IMR-90 (cell line): ENCODE measurements at regions not wholly inside any gene's neighbourhood (a gene's known extent, or its start where the extent isn't known, plus 50 kb on each side); places are given as distances from the start of the nearest gene placed in this dataset.

Experiments used
- ATAC-seq: fragments of 200-7000 bp; cut with Tn5 transposase; 2 replicates; pipeline ENCODE4 v1.9.1; 2020; ENCODE audit warnings: low read depth, mild to moderate bottlenecking, moderate library complexity
- BruUV-seq: library from RNA; stranded (reverse); fragments of 400-500 nt; replicated peaks from 2 replicates; lab custom pipeline; 2021; lab: Mats Ljungman, UMichigan
- CTCF ChIA-PET: fragments of 300-600 bp; formaldehyde crosslinking; extraction: SDS; loops from one replicate; lab custom pipeline; 2021; ENCODE audit warnings: antibody characterized with exemption; lab: Yijun Ruan, JAX
- POLR2A ChIA-PET: fragments of 300-600 bp; sonication (Branson Sonifier 250); formaldehyde crosslinking; loops from one replicate; lab custom pipeline; 2022; ENCODE audit warnings: antibody characterized with exemption; ENCODE audit not compliant: unreplicated experiment; lab: Charles Lee
- DNase-seq: peaks from one replicate; pipeline ENCODE4 v3.0.0; 2013
- H2AFZ ChIP-seq: replicated peaks from 2 replicates; pipeline ENCODE3; 2013; ENCODE audit warnings: low read length, mild to moderate bottlenecking; ENCODE audit not compliant: poor library complexity
- H2AK5ac ChIP-seq: 2 replicates; pipeline ENCODE4 v1.6.1; 2013; ENCODE audit warnings: low read depth, low read length, inconsistent platforms
- H2AK9ac ChIP-seq: replicated peaks from 2 replicates; pipeline ENCODE3; 2013; ENCODE audit warnings: mild to moderate bottlenecking, low read depth, low read length, moderate library complexity; ENCODE audit not compliant: poor library complexity
- H2BK120ac ChIP-seq: 2 replicates; pipeline ENCODE4 v1.6.1; 2013; ENCODE audit warnings: low read depth, low read length, inconsistent platforms
- H2BK15ac ChIP-seq: 3 replicates; pipeline ENCODE4 v1.6.1; 2013; ENCODE audit warnings: low read depth, low read length, inconsistent platforms
- H2BK20ac ChIP-seq: 2 replicates; pipeline ENCODE4 v1.6.1; 2013; ENCODE audit warnings: low read depth, mild to moderate bottlenecking, inconsistent platforms, low read length, moderate library complexity
- H2BK5ac ChIP-seq: 2 replicates; pipeline ENCODE4 v1.6.1; 2013; ENCODE audit warnings: mild to moderate bottlenecking, low read depth, low read length, inconsistent platforms; ENCODE audit not compliant: poor library complexity, severe bottlenecking
- H3K14ac ChIP-seq: replicated peaks from 2 replicates; pipeline ENCODE4 v1.6.1; 2013; ENCODE audit warnings: low read depth, low read length, inconsistent platforms
- H3K18ac ChIP-seq: 2 replicates; pipeline ENCODE4 v1.6.1; 2013; ENCODE audit warnings: low read depth, low read length, control low read depth
- H3K23ac ChIP-seq: 2 replicates; pipeline ENCODE4 v1.6.1; 2013; ENCODE audit warnings: low read depth, low read length, inconsistent platforms
- H3K27ac ChIP-seq: 2 replicates; pipeline ENCODE4 v1.5.1; 2013; ENCODE audit warnings: mild to moderate bottlenecking, control low read depth, low read length; ENCODE audit not compliant: insufficient read depth
- H3K27me3 ChIP-seq: 2 replicates; pipeline ENCODE4 v1.6.1; 2013; ENCODE audit warnings: low read length; ENCODE audit not compliant: control insufficient read depth, insufficient read depth
- H3K36me3 ChIP-seq: 2 replicates; pipeline ENCODE4 v1.6.1; 2013; ENCODE audit warnings: low read length, mixed read lengths; ENCODE audit not compliant: control insufficient read depth, insufficient read depth
- H3K4ac ChIP-seq: 2 replicates; pipeline ENCODE4 v1.6.1; 2013; ENCODE audit warnings: low read depth, low read length, inconsistent platforms
- H3K4me1 ChIP-seq: 2 replicates; pipeline ENCODE4 v1.6.1; 2013; ENCODE audit warnings: low read length, mixed read lengths; ENCODE audit not compliant: control insufficient read depth, insufficient read depth
- H3K4me2 ChIP-seq: 2 replicates; pipeline ENCODE4 v1.6.1; 2013; ENCODE audit warnings: low read depth, mild to moderate bottlenecking, control low read depth, low read length, moderate library complexity
- H3K4me3 ChIP-seq: 2 replicates; pipeline ENCODE4 v1.5.1; 2013; ENCODE audit warnings: low read depth, mild to moderate bottlenecking, control low read depth, low read length, moderate library complexity; ENCODE audit not compliant: insufficient read depth
- H3K56ac ChIP-seq: 2 replicates; pipeline ENCODE4 v1.6.1; 2013; ENCODE audit warnings: low read length, inconsistent platforms; ENCODE audit not compliant: insufficient read depth; ENCODE audit errors: extremely low read depth
- H3K79me1 ChIP-seq, 2 experiments: 2 replicates each; pipeline ENCODE4 v1.6.1; 2013; ENCODE audit warnings: low read length in 2 of 2, inconsistent platforms in 1 of 2, low read depth in 1 of 2
- H3K9ac ChIP-seq: 2 replicates; pipeline ENCODE4 v1.6.1; 2013; ENCODE audit warnings: low read depth, low read length, control low read depth
- H3K9me1 ChIP-seq: 2 replicates; pipeline ENCODE4 v1.6.1; 2013; ENCODE audit warnings: low read length, inconsistent platforms; ENCODE audit not compliant: insufficient read depth
- H3K9me3 ChIP-seq: 2 replicates; pipeline ENCODE4 v1.6.1; 2013; ENCODE audit warnings: low read length; ENCODE audit not compliant: control insufficient read depth, insufficient read depth
- H4K20me1 ChIP-seq: 2 replicates; pipeline ENCODE4 v1.6.1; 2013; ENCODE audit warnings: low read length, inconsistent platforms; ENCODE audit not compliant: insufficient read depth
- H4K5ac ChIP-seq: 2 replicates; pipeline ENCODE4 v1.6.1; 2013; ENCODE audit warnings: mild to moderate bottlenecking, low read depth, low read length, control low read depth
- H4K8ac ChIP-seq, 2 experiments: 2 replicates each; pipeline ENCODE4 v1.6.1; 2013; ENCODE audit warnings: low read depth in 2 of 2, low read length in 2 of 2, control low read depth in 1 of 2, inconsistent platforms in 1 of 2
- H4K91ac ChIP-seq: 2 replicates; pipeline ENCODE4 v1.6.1; 2013; ENCODE audit warnings: low read depth, low read length, inconsistent platforms; ENCODE audit not compliant: insufficient read depth
- BHLHE40 ChIP-seq: fragments of 150-350 bp; IDR thresholded peaks from 2 replicates; pipeline ENCODE4 v1.6.1; 2016; ENCODE audit warnings: mild to moderate bottlenecking, low read depth, low read length
- MAFK ChIP-seq: IDR thresholded peaks from 2 replicates; pipeline ENCODE4 v1.6.1; 2012; ENCODE audit warnings: low read depth, low read length, improper control_type of control experiment
- MAZ ChIP-seq: IDR thresholded peaks from 2 replicates; pipeline ENCODE4 v1.6.1; 2012; ENCODE audit warnings: low read depth, mild to moderate bottlenecking, low read length, improper control_type of control experiment, moderate library complexity, borderline replicate concordance
- SMC3 ChIP-seq: fragments of 150-350 bp; IDR thresholded peaks from 2 replicates; pipeline ENCODE4 v1.6.1; 2016; ENCODE audit warnings: low read depth, mild to moderate bottlenecking, antibody characterized with exemption, low read length, moderate library complexity
- WGBS, 2 experiments: methylation state at CpG; one replicate each; pipeline versions ENCODE4 v1.1.5 to v1.1.7; 2013; ENCODE audit warnings: missing lambda C conversion rate in 2 of 2; ENCODE audit not compliant: insufficient read length in 1 of 2; ENCODE audit errors: extremely low coverage in 2 of 2; 5-methylcytosine and 5-hydroxymethylcytosine counted together
- dilution Hi-C: fragments of 300-500 bp; cut with HindIII; formaldehyde crosslinking; loops from one replicate; pipeline ENCODE4 v1.14.3; 2018; ENCODE audit warnings: low sequenced_read_pairs; ENCODE audit not compliant: unreplicated experiment
- in situ Hi-C: fragments of 300-500 bp; cut with MboI; formaldehyde crosslinking; loops from 3 replicates; pipeline ENCODE4 v1.14.3; 2019; ENCODE audit warnings: low sequenced_read_pairs, inconsistent platforms, mixed read lengths
- intact Hi-C: fragments of 100-400 bp; cut with micrococcal nuclease; formaldehyde crosslinking; loops from 2 replicates; pipeline ENCODE4 v1.10.0; 2022
- TF ChIP-seq, protein P1 (sequence below): fragments of 150-350 bp; IDR thresholded peaks from 2 replicates; pipeline ENCODE4 v1.6.1; 2017; ENCODE audit warnings: mild to moderate bottlenecking, antibody characterized with exemption, low read length, low read depth

DNA sequence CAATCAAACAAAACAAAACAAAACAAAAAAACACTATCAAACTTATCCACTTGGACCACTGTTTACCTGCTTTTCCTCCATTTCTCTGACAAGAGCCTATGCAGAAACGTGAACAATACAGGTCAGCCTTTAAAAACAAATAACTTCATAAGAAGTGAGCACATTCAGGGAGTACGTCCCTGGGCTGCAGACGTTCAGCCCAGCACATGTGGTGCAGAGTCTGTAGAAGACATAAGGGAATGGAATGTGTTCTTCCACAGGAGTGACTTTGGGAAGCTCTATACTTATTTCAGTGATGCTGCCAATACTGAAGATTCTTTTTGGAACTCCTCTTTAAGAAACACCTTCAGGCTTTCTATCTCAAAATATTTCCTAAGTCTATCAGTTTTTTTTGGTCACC, 120.6 kb downstream of the SPRY1 start:
- intact Hi-C loops, result no loop called here
- in situ Hi-C loops, result no loop called here
- H2AK5ac ChIP-seq, result no peak overlapping the region
- H3K4ac ChIP-seq, result no peak overlapping the region
- H2AK9ac ChIP-seq, result no peak overlapping the region
- no peak overlapping the region for H2BK20ac ChIP-seq
- H3K23ac ChIP-seq, result no peak overlapping the region
- H3K56ac ChIP-seq, result no peak overlapping the region
- no peak overlapping the region for H3K4me2 ChIP-seq
- no peak overlapping the region for H2AFZ ChIP-seq
- H3K4me1 ChIP-seq, result no peaks in the 10 kb centered on the region
- H2BK120ac ChIP-seq, result no peak overlapping the region
- no CpG with 5 or more reads among the region's 3 CpGs for WGBS, 2 experiments
- H3K14ac ChIP-seq, result no peak overlapping the region
- no TSS peak for BruUV-seq
- no peak overlapping the region for H3K27ac ChIP-seq
- H4K20me1 ChIP-seq, result no peaks in the 10 kb centered on the region
- H2BK5ac ChIP-seq, result no peak overlapping the region
- DNase-seq (no peak), ATAC-seq (no peak)
- H3K9me3 ChIP-seq, result no peaks in the 10 kb centered on the region
- ChIA-PET POLR2A (no interaction called here), CTCF (no interaction called here)
- no peak for TF ChIP-seq BHLHE40
- no peak for TF ChIP-seq MAZ
- TF ChIP-seq, protein P1, sequence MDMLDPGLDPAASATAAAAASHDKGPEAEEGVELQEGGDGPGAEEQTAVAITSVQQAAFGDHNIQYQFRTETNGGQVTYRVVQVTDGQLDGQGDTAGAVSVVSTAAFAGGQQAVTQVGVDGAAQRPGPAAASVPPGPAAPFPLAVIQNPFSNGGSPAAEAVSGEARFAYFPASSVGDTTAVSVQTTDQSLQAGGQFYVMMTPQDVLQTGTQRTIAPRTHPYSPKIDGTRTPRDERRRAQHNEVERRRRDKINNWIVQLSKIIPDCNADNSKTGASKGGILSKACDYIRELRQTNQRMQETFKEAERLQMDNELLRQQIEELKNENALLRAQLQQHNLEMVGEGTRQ, result no peak
- no peak for TF ChIP-seq MAFK
- TF ChIP-seq SMC3, result no peak
- no peak overlapping the region for H4K91ac ChIP-seq
- no peaks in the 10 kb centered on the region for H3K27me3 ChIP-seq
- dilution Hi-C loops, result no loop called here
- H3K36me3 ChIP-seq, result no peaks in the 10 kb centered on the region
- no peak overlapping the region; a peak in 1 of 4 replicates for H4K8ac ChIP-seq
- H4K5ac ChIP-seq, result no peak overlapping the region
- no peak overlapping the region for H3K9ac ChIP-seq
- no peak overlapping the region for H3K18ac ChIP-seq
- H2BK15ac ChIP-seq, result no peak overlapping the region
- H3K79me1 ChIP-seq, result no peaks in the 10 kb centered on the region
- H3K4me3 ChIP-seq, result no peak overlapping the region
- no peaks in the 10 kb centered on the region for H3K9me1 ChIP-seq
